ENCODE measurements at regions not wholly inside any gene's neighbourhood (a gene's known extent, or its start where the extent isn't known, plus 50 kb on each side); places are given as distances from the start of the nearest gene placed in this dataset.

GRCh38 chr2:187996630-187997029 is 295.0 kb upstream of the GULP1 start:
- TF ChIP-seq, protein P1, sequence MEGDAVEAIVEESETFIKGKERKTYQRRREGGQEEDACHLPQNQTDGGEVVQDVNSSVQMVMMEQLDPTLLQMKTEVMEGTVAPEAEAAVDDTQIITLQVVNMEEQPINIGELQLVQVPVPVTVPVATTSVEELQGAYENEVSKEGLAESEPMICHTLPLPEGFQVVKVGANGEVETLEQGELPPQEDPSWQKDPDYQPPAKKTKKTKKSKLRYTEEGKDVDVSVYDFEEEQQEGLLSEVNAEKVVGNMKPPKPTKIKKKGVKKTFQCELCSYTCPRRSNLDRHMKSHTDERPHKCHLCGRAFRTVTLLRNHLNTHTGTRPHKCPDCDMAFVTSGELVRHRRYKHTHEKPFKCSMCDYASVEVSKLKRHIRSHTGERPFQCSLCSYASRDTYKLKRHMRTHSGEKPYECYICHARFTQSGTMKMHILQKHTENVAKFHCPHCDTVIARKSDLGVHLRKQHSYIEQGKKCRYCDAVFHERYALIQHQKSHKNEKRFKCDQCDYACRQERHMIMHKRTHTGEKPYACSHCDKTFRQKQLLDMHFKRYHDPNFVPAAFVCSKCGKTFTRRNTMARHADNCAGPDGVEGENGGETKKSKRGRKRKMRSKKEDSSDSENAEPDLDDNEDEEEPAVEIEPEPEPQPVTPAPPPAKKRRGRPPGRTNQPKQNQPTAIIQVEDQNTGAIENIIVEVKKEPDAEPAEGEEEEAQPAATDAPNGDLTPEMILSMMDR (conservative IDR thresholded peaks at IDR 0.05), result no peak
- TF ChIP-seq ZFX (IDR thresholded peaks at IDR 0.05), result no peak
